Left lung (tissue), 4 donors: ENCODE measurements at regions not wholly inside any gene's neighbourhood (a gene's known extent, or its start where the extent isn't known, plus 50 kb on each side); places are given as distances from the start of the nearest gene placed in this dataset.

Experiments used
- ATAC-seq: fragments of 200-7000 bp; cut with Tn5 transposase; one replicate; pipeline ENCODE4 v1.9.1; 2020; ENCODE audit warnings: moderate library complexity
- DNase-seq, 4 donors: peaks; one replicate each; pipeline ENCODE4 v3.0.0-alpha.2; 2013 to 2020
- H3K27ac ChIP-seq, 2 donors: fragments of 200-600 bp; sonication (generic) in 1 of 2; one replicate each; pipeline versions ENCODE4 v1.5.0 to v1.8.0; 2020 to 2021
- H3K27me3 ChIP-seq, 2 donors: fragments of 200-600 bp; sonication (generic) in 1 of 2; one replicate each; pipeline versions ENCODE4 v1.5.0 to v1.8.0; 2020 to 2021
- H3K36me3 ChIP-seq, 2 donors: fragments of 200-600 bp; sonication (generic) in 1 of 2; one replicate each; pipeline versions ENCODE4 v1.5.0 to v1.8.0; 2020 to 2021
- H3K4me1 ChIP-seq, 2 donors: fragments of 200-600 bp; one replicate each; pipeline ENCODE4 v1.8.0; 2021
- H3K4me3 ChIP-seq, 2 donors: fragments of 200-600 bp; sonication (generic) in 1 of 2; one replicate each; pipeline versions ENCODE4 v1.5.0 to v1.8.0; 2020 to 2021; ENCODE audit warnings: mild to moderate bottlenecking in 1 of 2
- H3K9me3 ChIP-seq, 2 donors: fragments of 200-600 bp; sonication (generic) in 1 of 2; one replicate each; pipeline versions ENCODE4 v1.5.0 to v1.8.0; 2020 to 2021
- CTCF ChIP-seq, 2 donors: fragments of 200-600 bp; sonication (generic) in 1 of 2; IDR thresholded peaks; one replicate each; pipeline versions ENCODE4 v1.5.0 to v1.8.0; 2021; ENCODE audit warnings: antibody characterized with exemption in 2 of 2
- intact Hi-C, 2 donors: fragments of 100-400 bp; cut with DNase I; formaldehyde crosslinking; loops; one replicate each; pipeline versions ENCODE4 v1.11.2 to v1.14.2; 2022
- donor health status: DM: no; HTN: yes; CAD: no.
- donor health status: DM: no; HTN: no; CAD: no.

- intact Hi-C loops: no loop called here
- Histone ChIP-seq H3K36me3 (no peaks in the 10 kb centered on the region), H3K4me1 (no peaks in the 10 kb centered on the region), H3K27me3 (peaks cover 0 to 11% of the 10 kb centered on the region in 2 donors), H3K9me3 (no peaks in the 10 kb centered on the region), H3K4me3 (no peak overlapping the region), H3K27ac (no peak overlapping the region)
- TF ChIP-seq CTCF (IDR thresholded peaks at IDR 0.05): no peak
- ATAC-seq: no peak
- DNase-seq: no peak
Measured at GRCh38 chr14:97053941-97054340, 256.8 kb downstream of the VRK1 start.

GRCh38 chr14:97055355-97055754, 258.2 kb downstream of the VRK1 start:
- intact Hi-C loops: no loop called here
- no peak for TF ChIP-seq CTCF (IDR thresholded peaks at IDR 0.05)

GRCh38 chr14:97056086-97056485, 258.9 kb downstream of the VRK1 start:
- no peak for TF ChIP-seq CTCF (IDR thresholded peaks at IDR 0.05)

More at GRCh38 chr14:97055355-97055754, 258.2 kb downstream of the VRK1 start:
- no peak for ATAC-seq
- Histone ChIP-seq H3K4me3 (no peak overlapping the region), H3K9me3 (no peaks in the 10 kb centered on the region), H3K36me3 (no peaks in the 10 kb centered on the region), H3K27ac (no peak overlapping the region), H3K4me1 (no peaks in the 10 kb centered on the region), H3K27me3 (peaks cover 0 to 11% of the 10 kb centered on the region in 2 donors)
- DNase-seq: no peak

GRCh38 chr14:97057238-97058073, 260.3 kb downstream of the VRK1 start:
- Histone ChIP-seq H3K36me3 (no peaks in the 10 kb centered on the region), H3K4me3 (no peak overlapping the region), H3K4me1 (no peaks in the 10 kb centered on the region), H3K27me3 (peaks cover 0 to 11% of the 10 kb centered on the region in 2 donors), H3K9me3 (no peaks in the 10 kb centered on the region), H3K27ac (no peak overlapping the region)
- DNase-seq: no peak
- no peak for ATAC-seq
- TF ChIP-seq CTCF (IDR thresholded peaks at IDR 0.05): no peak
- intact Hi-C loops: no loop called here

More at GRCh38 chr14:97056086-97056485, 258.9 kb downstream of the VRK1 start:
- Histone ChIP-seq H3K27ac (no peak overlapping the region), H3K27me3 (peaks cover 0 to 11% of the 10 kb centered on the region in 2 donors), H3K4me1 (no peaks in the 10 kb centered on the region), H3K36me3 (no peaks in the 10 kb centered on the region), H3K9me3 (no peaks in the 10 kb centered on the region), H3K4me3 (no peak overlapping the region)
- DNase-seq (no peak), ATAC-seq (no peak)
- intact Hi-C loops: no loop called here

GRCh38 chr14:97058074-97058467, 260.9 kb downstream of the VRK1 start:
- intact Hi-C loops: no loop called here
- TF ChIP-seq CTCF (IDR thresholded peaks at IDR 0.05): no peak
- no peak overlapping the region for H3K4me3 ChIP-seq

More at GRCh38 chr14:97058074-97058467, 260.9 kb downstream of the VRK1 start:
- Histone ChIP-seq H3K9me3 (no peaks in the 10 kb centered on the region), H3K4me1 (no peaks in the 10 kb centered on the region), H3K27ac (no peak overlapping the region), H3K36me3 (no peaks in the 10 kb centered on the region), H3K27me3 (peaks cover 0 to 11% of the 10 kb centered on the region in 2 donors)
- no peak for DNase-seq
- no peak for ATAC-seq
